Caki2 (cell line): ENCODE measurements at regions not wholly inside any gene's neighbourhood (a gene's known extent, or its start where the extent isn't known, plus 50 kb on each side); places are given as distances from the start of the nearest gene placed in this dataset.
A peak's percentile ranks its signal among the peaks of the same experiment; 100 is the strongest.

ENCODE experiments used
- DNase-seq: peaks from one replicate; pipeline ENCODE4 v3.0.0-alpha.2; 2015; ENCODE audit warnings: low read depth
- in situ Hi-C: cut with HindIII; loops from 2 replicates; pipeline ENCODE4 v1.10.0; 2016; ENCODE audit warnings: low sequenced_read_pairs, low pct_unique_long_range_greater_than_20kb, mixed read lengths

DNA sequence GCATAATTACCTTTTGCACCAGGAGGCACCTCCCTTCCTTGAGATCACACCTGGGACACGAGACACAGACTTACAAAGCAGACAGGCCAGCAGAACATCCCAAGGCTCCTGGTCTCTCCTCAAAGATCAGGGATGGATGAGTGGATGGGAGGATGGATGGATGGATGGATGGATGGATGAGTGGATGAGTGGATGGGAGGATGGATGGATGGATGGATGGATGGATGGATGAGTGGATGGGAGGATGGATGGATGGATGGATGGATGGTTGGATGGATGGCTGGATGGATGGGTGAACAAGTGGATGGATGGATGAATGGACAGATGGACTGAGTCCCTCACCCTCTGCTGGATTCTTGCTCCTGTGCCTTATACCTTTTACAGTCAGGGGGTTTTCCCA, 364.0 kb downstream of the BCOR start:
- DNase-seq: no peak
- in situ Hi-C loops: no loop called here

DNA sequence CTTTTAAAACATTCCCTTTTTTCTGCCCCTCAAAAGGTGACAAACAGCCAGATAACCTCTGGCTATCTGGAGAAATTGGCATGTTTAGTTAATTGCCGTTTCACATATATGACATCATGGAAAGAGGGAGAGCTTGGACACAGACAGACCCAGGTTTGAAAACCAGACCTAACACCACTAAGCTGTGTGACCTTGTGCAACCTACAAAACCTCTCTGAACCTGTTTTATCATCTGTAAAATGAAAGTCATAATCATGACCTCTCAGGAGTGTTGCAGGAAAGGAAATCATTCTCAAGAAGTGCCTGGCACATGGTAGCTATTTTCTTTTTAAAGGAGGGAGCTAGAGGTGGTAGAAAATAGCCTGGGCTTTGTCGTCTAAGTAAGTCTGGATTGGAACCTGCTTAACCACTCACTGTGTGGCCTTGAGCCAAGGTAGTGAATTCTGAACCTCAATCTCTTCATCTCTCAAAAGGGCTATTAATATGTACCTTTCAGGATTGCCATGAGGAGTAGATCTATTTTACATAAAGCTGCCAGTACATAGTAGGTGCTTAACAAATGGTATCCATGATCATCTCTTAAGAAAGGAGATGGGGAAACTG, 363.5 kb downstream of the BCOR start:
- DNase-seq: no peak
- in situ Hi-C loops: no loop called here

DNA sequence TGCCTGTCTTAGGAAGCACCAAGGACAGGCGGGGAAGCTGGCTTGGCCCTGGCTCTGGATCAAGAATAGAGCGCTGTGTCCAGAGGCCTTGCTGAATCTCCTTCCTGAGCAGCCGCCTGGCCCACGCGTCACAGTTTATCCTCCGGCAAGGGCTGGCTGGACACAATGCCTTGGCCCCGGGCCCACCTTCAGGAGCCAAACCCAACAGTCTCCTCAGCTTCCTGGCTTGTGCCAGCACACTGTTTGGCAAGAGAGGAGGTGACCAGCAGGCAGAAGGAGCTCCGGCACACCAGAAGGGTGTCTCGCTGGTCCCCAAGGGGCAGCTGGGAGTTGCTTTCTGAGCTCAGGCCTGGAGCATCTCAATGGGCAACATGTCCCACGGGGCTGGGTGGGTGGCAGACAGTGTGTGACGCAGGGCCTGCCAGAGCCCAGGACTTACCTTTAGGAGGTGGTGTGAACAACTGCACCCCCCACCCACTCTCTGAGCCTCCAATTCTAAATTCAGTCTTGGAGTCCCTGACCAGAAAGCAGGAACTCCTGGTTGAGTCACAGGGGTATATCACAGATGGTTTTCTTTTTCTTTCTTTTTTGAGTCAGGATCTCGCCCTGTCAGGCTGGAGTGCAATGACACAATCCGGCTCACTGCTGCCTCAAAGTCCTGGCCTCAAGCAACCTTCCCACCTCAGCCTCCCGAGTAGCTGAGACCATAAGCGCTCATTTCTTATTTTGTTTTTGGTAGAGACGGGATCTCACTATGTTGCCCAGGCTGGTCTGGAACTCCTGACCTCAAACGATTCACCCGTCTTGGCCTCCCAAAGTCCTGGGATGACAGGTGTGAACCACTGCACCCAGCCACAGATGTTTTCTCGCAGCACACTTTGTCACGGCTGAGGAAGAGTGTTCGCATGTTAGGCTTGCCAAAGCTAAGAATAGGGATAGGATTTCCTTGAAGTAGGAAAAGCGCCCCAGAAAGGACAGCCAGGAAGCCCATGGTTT, 361.2 kb downstream of the BCOR start:
- in situ Hi-C loops: no loop called here
- no peak for DNase-seq

DNA sequence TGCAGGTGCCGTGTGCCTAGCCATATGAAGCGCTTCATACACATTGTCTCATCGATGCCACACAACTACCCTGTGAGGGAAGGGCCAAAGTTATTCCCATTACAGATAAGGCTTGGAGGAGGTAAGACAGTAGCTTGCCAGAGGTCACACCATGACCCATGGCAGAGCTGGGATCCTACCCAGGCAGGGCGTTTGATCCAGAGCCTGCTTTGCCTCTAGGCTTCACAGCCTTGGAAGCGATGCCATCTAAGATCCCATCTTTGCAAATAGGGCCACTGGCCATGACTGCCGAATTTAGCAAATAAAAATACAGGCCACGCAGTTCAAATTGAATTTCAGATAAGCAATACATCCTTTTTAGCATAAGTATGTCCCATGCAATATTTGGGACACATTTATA, 358.2 kb downstream of the BCOR start:
- in situ Hi-C loops: no loop called here
- DNase-seq: no peak

DNA sequence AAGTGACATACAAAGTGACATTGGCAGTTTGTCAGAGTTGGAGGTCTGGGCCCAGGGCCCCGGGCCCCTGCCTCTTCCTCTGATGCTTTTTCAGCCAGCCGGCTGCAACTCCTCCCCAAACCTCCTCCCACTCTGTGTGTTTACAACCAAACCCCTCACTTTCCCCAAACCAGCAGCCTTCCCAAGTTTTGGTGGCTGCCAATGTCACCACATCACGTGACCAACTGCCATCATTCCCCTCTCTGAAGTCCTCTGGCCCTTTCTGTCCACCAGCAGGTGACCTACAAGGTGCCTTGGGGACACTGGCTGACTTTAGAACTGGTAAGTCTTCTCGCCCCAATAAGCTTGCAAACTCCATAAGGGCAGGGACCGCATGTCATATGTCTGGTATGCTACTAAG, 357.7 kb downstream of the BCOR start:
- in situ Hi-C loops: no loop called here
- DNase-seq: no peak

DNA sequence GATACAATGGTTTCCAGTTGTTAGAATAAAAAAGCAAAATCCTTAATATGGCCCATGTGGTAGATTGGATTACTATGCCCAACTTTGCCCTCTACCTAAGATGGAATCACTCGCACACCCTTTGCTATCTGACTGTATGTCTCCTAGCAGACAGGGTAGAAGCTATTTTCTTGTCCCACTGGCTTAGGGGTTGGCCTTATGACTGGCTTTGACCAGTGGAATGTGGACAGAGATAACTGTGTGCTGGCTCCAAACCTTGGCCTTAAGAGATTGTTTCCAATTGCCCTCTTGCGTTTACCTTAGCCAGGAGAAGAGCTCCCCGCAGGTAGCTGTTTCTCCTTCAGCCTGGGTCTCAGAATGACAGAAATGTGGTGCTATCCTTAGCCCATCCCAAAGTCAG, 355.9 kb downstream of the BCOR start:
- DNase-seq: no peak
- in situ Hi-C loops: no loop called here

DNA sequence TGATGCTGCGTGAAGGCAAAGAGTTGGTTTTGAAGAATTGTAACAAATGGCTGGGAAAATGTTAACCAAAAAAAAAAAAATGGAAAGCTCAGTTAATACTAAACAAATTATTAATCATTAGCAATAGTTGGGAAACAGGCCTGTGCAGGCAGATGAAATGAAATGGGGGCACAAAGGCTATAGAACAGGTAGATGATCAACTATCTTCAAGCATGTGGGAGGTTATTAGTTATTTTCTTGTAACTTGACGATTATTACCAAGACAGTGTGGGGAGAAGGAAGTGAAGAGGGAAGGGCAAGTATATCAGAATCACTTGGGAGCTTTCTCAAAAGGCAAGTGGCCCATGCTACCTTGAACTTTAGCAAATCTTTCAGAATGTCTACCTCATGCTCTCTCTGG, 351.9 kb downstream of the BCOR start:
- in situ Hi-C loops: no loop called here
- no peak for DNase-seq

DNA sequence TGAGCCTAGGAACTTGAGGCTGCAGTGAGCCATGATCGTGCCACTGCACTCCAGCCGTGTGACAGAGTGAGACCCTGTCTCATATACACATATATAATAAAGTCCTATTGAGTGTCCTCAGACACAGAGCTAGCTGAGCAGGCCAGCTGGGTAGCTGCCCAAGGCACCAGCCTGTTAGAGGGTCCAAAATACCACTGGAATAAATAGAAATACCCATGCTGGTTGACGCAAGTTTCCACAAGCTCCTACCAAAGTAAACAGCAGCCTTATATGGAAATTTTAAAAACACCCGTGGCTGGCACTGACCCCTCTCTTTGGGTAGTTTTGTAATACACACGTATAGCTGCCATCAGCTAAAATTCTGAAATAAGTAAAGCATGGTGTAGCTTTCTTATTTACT, 348.6 kb downstream of the BCOR start:
- DNase-seq: no peak
- in situ Hi-C loops: no loop called here

DNA sequence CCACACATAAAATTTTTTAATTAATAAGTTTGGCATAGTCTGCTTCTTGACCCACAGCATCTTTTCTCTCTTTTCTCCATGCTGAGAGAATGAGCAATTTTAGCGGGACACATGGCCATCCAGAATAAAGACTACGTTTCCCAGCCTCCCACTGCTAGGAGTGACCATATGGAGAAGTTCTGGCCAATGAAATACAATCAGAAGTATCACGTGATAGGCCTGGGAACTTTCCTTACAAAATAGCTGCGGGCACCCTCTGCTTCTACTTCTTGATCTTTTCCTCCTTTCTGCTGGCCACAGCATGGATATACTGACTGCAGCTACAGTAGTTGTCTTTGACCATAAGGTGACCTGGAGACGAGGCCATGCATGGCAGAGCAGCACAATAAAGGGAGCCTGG, 348.0 kb downstream of the BCOR start:
- DNase-seq: no peak
- in situ Hi-C loops: no loop called here

DNA sequence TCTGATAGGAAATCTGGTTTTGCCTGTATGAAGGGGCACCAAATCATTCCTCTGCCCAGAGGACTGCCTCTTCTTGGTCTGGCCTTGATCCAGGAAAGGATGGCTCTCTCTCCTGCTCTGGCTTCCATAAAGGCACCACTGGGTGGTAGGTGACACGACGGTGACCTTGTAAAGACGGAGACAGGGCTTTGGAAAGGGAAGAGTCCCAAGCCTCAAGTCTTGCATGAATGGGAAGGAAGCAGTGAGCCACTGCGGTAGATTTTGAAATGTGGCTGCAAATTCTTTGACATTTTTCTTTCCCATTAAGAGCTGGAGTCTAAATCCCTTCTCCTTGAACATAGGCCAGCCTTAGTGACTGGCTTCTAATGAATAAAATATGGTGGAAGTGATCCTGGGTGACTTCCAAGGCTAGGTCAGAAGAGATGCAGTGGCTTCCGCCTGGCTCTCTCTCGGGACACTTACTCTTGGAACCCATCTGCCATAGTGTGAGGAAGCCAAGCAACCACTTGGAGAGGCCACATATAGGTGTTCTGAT, 347.4 kb downstream of the BCOR start:
- in situ Hi-C loops: no loop called here
- no peak for DNase-seq

DNA sequence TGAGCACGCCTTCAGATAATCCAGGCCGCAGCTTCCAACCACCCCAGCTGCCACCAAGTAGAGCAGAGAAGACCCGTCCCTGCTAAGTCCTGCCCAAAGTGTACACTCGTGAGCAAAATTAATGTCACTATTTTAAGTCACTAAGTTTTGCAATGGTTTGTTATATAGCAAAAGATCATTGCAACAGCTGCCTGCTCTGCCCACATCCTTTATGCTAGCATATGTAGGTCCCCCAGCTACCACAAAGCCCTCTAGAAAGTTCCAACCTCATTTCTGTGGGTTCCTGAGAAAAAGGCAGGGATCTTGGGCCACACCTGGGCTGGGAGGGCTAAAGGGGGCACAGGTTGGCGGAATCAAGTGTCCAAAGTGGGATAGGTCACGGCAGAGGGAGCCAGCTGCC, 346.9 kb downstream of the BCOR start:
- in situ Hi-C loops: no loop called here
- DNase-seq: no peak

DNA sequence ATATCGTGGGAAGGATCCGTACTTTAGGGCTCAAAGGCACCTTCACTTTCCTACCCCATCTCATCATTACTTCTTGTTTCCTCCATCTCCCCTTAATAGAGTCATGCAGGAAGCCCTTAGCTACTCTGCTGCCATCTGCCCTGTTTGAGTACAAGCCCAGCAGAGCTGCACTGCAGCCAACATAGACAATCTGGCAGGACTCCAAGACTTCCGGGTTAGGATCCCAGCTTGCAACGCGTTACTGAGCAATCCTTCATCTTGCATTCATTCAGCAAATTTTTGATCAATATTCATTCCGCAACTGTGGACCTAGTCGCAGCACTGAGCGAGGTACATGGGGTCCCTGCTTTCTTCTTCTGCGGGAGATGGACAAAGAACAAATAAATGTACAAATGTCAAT, 344.9 kb downstream of the BCOR start:
- no peak for DNase-seq
- in situ Hi-C loops: no loop called here

DNA sequence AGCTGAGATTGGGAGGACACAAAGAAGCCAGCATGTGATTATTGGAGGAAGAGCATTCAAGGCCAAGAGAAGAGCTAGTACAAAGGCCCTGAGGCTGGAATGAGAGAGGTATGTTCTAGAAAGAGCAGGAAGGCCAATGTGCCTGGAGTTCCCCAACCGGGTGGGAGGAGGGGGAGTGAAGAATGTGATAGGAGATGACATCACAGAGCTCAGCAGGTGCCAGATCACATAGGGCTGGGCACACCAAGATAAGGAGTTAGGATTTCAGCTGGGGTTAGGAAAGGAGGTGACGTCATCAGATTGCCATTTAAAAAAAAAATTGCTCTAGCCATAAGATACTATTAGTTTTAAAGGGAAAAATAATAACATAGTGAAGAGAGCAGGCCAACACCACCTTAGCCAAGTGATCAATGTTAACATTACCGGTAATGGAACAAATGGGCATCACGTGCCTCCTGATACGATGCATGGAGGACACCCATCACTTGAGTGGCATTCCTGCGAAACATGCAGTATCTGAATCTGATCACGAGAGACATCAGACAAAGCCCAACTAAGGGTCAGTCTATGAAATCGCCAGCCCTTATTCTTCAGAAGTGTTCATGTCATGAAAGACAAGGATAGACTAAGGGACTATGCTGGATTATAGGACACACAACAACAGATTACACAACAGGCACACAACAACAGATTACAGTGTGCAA, 344.3 kb downstream of the BCOR start:
- DNase-seq: peak; percentile 33
- in situ Hi-C loops: no loop called here

DNA sequence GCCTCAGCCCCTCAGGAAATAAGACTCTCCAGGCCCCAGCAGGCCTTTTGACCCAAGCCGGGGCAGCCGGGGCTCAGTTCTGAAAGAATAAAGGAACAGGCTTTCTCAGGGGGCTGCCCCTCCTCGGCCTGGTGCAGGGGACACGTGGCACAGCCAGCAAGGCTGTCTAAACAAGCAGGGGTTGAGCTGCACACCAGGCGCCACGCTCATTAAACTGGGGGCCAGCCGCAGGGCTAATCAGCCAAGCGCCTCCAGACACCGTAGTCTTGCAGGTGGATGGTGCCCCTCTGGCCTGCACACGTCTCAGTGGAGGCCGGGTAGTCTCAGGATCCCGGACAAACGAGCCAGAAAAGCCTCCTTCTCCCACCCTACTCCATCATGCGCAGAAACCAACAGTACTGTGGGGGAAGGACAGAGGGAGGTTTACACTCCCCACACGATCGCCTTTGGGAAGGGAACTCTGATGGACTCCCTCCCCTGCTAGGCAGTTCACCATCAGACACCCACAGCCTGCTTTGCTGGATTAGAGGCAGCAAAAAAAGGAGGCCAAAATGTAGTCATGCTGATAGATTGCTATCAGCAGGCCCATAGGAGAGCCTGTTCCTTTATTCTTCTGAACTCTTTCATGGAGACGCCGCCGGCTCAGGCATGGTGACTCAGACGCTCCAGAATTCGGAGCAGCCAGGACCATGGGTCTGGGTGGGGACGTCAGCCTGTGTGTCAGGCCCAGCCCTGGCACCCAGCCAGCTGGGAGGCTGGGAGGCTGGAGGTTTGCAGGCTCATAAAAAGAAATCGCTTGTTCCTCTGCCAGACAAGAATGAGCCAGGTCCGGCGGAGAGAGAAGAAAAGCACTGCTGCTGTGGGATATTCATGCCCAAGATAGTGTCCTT, 342.4 kb downstream of the BCOR start:
- in situ Hi-C loops: no loop called here
- DNase-seq: peak; percentile 89

DNA sequence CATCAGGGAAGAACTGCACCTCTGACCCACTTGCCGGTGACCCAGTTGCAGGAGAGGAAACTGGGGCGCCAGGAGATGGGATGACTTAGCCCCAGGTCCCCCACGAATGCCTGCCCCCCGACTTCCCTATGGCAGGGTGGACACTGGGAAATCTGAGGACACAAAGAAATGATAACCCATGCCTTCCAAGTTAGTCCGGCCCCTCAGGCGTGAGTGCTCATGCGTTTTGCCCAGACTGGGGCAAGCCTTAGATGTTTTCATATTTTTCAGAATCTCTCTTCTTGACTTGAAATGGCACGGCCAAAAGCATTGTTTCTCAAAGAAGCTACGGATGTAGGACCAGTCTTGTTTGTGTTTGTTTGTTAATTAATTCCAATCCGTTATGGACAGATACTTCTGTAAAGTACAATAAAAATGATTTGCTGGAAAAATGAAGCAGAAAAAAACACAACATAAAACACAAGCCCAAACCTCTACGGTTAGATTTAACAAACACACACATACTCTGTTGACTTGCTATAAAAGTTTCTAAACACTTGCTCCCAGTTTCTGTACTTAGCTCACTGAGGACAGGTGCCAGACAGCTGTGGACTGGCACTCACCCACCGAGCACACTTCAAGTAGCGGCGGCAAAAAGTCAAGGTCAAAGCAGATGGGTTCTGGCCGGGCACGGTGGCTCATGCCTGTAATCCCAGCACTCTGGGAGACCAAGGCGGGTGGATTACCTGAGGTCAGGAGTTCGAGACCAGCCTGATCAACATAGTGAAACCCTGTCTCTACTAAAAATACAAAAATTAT, 341.5 kb downstream of the BCOR start:
- no peak for DNase-seq
- in situ Hi-C loops: no loop called here

DNA sequence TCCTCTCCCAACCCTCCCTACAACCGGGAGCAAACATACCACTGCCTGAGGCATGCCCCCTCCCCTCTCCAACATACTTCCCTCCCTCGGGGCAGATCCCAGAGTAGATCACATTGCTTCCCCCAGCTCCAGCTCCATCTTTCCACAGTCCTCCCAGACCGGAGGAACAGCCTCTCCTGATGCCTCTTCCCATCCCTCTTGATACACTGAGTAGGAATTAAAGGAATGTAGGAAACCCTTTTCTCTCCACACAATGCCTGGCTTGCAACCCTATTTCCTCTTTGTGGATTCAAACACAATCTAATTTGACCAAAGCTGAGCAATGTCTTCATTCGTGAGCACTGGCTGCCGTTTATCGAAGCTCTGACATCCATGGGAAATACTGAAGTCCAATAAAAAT, 339.8 kb downstream of the BCOR start:
- in situ Hi-C loops: no loop called here
- DNase-seq: no peak

DNA sequence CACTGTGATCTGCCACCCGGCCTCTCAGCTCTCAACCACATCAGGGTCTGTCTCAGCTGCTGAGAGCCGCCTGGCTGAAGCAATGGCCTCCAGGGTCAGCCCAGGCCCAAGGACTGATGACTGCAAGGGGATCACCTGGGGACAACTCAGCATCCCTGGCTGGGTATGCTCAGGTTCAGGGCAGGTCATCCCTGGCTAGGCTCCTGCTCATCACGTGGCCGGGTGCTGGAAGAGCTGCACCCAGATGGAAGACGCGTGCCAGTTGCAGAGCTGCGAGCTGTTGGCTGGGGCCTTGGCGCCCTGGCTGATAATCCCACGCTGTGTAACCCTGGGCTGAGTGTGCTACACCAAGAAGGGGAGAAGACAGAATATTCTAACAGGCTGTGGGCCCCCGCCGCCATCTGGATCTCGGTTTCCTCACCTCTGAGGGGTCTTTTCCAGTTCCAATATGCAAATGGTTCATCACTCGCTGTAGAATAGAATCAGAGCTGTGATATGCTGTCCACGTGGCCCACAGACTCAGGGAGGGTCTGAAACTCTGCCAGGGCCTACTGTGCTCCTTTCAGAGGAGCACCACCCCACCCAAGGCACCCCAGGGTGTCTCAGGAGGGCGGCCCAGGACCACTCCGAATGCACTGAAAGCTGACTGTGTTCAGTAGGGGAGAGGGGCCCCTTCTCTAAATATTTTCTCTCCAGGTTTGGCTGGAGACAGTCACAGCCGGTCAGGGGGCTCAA, 338.8 kb downstream of the BCOR start:
- no peak for DNase-seq
- in situ Hi-C loops: no loop called here
